Activated naive CD4-positive, alpha-beta T cell treated with anti-CD3 and anti-CD28 coated beads, Interleukin-2, amount 50 U/mL, for 72 hours (primary cell): ENCODE measurements at regions not wholly inside any gene's neighbourhood (a gene's known extent, or its start where the extent isn't known, plus 50 kb on each side); places are given as distances from the start of the nearest gene placed in this dataset.

Source experiments
- ATAC-seq, 2 donors: fragments of 150-1000 bp; cut with Tn5 transposase; 2 replicates each; pipeline ENCODE4 v1.10.0; 2021; ENCODE audit warnings: mild to moderate bottlenecking in 2 of 2, moderate library complexity in 2 of 2
- DNase-seq, 2 donors: peaks; one replicate each; pipeline ENCODE4 v3.0.0; 2021 to 2022; ENCODE audit warnings: low spot score in 2 of 2
- H3K27ac Mint-ChIP-seq, 2 donors: one replicate each; pipeline ENCODE4 v1.8.0; 2022; ENCODE audit warnings: mild to moderate bottlenecking in 2 of 2, mixed read lengths in 2 of 2
- H3K36me3 Mint-ChIP-seq, 2 donors: one replicate each; pipeline ENCODE4 v1.8.0; 2022; ENCODE audit warnings: mixed read lengths in 2 of 2
- H3K9me3 Mint-ChIP-seq, 2 donors: one replicate each; pipeline ENCODE4 v1.8.0; 2022; ENCODE audit warnings: mixed read lengths in 2 of 2

GRCh38 chr2:172196768-172197431 is 94.2 kb upstream of the DLX2 start:
- no peak overlapping the region for H3K27ac Mint-ChIP-seq
- H3K9me3 Mint-ChIP-seq = peaks cover 28 to 35% of the 10 kb centered on the region in 2 donors
- peaks cover 48 to 58% of the 10 kb centered on the region in 2 donors for H3K36me3 Mint-ChIP-seq
- ATAC-seq (peak; percentile 99), DNase-seq (peak; percentile 45 to 75)

DNA sequence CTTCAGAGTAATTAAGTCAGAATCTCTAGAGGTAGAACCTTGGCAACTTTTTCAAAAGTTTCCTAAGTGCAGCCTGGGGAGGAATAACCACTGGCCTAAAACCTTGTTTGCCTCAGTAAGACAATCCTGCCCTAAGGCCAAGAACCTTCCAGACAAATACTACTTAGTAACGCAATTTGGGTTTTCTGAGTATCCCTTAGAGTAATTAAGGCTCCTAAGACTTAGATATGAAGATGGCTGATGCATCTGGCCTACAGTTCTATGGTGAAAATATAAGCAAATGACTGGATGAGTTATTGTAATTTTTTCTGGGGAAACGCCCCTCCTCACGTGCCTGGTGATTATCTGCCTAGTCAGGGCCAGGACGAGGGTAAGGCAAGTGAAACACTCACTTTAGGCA is 95.7 kb upstream of the DLX2 start:
- Mint-ChIP-seq H3K27ac (no peak overlapping the region), H3K36me3 (peaks cover 37 to 48% of the 10 kb centered on the region in 2 donors), H3K9me3 (peaks cover 25 to 32% of the 10 kb centered on the region in 2 donors)
- ATAC-seq (no peak), DNase-seq (no peak)

GRCh38 chr2:172198908-172199307 is 96.2 kb upstream of the DLX2 start:
- H3K27ac Mint-ChIP-seq = no peak overlapping the region
- ATAC-seq = no peak
- peaks cover 21 to 26% of the 10 kb centered on the region in 2 donors for H3K9me3 Mint-ChIP-seq
- peaks cover 31 to 43% of the 10 kb centered on the region in 2 donors for H3K36me3 Mint-ChIP-seq
- no peak for DNase-seq

GRCh38 chr2:172200495-172201085 is 97.9 kb upstream of the DLX2 start:
- Mint-ChIP-seq H3K27ac (no peak overlapping the region), H3K9me3 (peaks cover 8 to 17% of the 10 kb centered on the region in 2 donors), H3K36me3 (peaks cover 18 to 26% of the 10 kb centered on the region in 2 donors)
- DNase-seq (peak in 1 of 2 donors; percentile 21), ATAC-seq (no peak)

DNA sequence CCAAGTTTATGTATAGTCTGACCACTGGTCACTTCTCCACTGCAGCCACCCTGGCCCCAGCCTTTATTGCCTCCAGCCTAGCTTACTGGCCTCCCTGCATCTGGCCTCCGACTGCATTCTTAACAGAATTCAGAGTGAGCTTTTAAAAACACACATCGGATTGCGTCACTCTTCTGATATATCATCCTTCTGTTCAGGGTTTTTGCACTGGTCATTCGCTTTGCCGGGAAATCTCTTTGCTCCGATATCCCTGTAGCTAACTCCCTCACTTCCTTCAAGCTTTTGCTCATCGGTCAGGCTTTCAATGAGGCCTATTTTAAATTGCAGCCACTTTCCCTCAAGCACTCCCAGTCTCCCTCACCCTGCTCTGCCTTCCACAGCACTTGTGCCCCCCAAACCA is 101.6 kb upstream of the DLX2 start:
- ATAC-seq (no peak), DNase-seq (no peak)
- Mint-ChIP-seq H3K9me3 (peaks cover 0 to 8% of the 10 kb centered on the region in 2 donors), H3K27ac (peak overlapping the region in 1 of 2 donors; percentile 10), H3K36me3 (peaks cover 7 to 9% of the 10 kb centered on the region in 2 donors)

GRCh38 chr2:172204762-172205161 is 102.1 kb upstream of the DLX2 start:
- H3K36me3 Mint-ChIP-seq = peaks cover 4 to 5% of the 10 kb centered on the region in 2 donors
- DNase-seq (no peak), ATAC-seq (no peak)
- peaks cover 0 to 4% of the 10 kb centered on the region in 2 donors for H3K9me3 Mint-ChIP-seq
- peak overlapping the region in 1 of 2 donors; percentile 1 for H3K27ac Mint-ChIP-seq

DNA sequence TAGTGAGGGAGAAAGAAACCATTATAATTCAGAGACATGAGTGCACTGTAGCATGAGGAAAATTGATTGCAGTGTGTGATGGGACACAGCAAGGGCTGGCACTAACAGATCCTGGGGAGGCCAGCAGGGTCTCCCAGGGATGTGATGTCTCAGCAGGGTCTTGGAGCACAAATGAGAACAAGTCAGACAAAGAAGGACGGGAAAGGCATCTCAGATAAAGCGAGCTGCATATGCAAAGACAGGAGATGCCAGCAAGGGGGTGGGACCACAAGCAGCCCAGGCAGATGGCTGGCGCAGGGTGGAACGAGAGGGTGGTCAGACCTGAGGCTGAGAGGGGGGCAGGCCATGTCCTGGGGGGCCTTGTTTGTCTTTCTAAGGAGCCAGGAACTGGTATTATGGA is 102.6 kb upstream of the DLX2 start:
- Mint-ChIP-seq H3K27ac (no peak overlapping the region), H3K36me3 (no peaks in the 10 kb centered on the region), H3K9me3 (no peaks in the 10 kb centered on the region)
- no peak for ATAC-seq
- DNase-seq = no peak

- H3K27ac Mint-ChIP-seq = no peak overlapping the region
- DNase-seq (no peak), ATAC-seq (no peak)
- no peaks in the 10 kb centered on the region for H3K9me3 Mint-ChIP-seq
- H3K36me3 Mint-ChIP-seq = no peaks in the 10 kb centered on the region
Observed at GRCh38 chr2:172207911-172208310, 105.2 kb upstream of the DLX2 start.

- Mint-ChIP-seq H3K36me3 (no peaks in the 10 kb centered on the region), H3K27ac (no peak overlapping the region), H3K9me3 (no peaks in the 10 kb centered on the region)
- no peak for ATAC-seq
- DNase-seq = no peak
Observed at GRCh38 chr2:172208791-172209325, 106.2 kb upstream of the DLX2 start.

DNA sequence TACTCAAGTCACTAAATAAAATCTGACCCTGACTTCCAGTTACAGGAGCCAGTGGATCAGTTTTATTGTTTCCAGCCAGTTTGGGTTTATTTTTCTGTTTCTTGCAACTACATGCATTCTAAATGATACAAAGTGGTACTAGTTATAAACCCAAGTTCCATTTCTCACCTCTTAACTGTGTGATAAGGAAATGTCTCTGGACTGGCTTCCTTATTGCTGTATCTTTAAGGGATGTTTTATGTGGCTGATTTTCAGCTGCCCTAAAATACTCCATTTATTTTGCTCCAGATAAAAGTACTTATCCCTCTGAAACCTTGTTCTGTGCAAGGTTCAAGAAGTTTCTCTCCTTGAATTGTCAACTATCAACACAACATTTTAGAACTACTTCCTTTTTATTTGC is 107.9 kb upstream of the DLX2 start:
- H3K27ac Mint-ChIP-seq = no peak overlapping the region
- ATAC-seq (no peak), DNase-seq (no peak)
- no peaks in the 10 kb centered on the region for H3K36me3 Mint-ChIP-seq
- no peaks in the 10 kb centered on the region for H3K9me3 Mint-ChIP-seq

- Mint-ChIP-seq H3K9me3 (no peaks in the 10 kb centered on the region), H3K27ac (no peak overlapping the region), H3K36me3 (no peaks in the 10 kb centered on the region)
- ATAC-seq = no peak
- DNase-seq = no peak
Observed at GRCh38 chr2:172211512-172211911, 108.8 kb upstream of the DLX2 start.

DNA sequence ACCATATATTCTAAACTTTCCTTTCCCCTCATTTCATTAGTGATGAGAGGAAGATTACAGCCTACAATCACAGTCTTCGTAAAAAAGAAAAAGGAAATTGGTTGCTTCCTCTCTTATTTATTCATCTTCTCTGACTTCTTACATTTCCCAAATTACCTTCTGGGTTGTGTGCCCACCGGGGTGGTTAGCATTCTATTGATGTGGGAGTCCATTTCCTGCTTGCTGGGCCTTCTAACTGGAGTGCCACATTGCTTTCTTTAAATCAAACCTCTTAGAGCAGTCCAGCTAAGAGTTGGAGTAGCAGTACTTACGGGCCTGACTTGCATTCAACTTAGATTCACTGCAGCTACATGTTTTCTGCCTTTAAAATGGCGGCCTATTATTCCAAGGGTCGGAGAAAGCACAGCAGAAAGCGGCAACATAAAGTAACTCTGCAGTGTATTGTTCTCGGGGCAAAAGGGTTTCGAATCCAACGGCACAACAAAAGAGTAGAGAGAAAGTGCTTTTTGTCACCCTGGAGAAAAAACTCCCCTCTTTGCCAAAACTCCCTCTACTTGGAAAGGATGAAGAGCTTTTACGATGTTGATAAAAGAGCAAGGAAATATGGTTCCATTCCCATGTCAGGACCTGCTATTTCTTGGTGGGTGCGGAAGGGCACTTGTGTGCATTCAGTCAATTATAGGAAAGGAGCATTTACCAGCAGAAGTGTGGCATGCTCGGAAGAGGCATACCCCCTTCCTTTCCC is 110.6 kb upstream of the DLX2 start:
- no peaks in the 10 kb centered on the region for H3K9me3 Mint-ChIP-seq
- no peak overlapping the region for H3K27ac Mint-ChIP-seq
- ATAC-seq = no peak
- no peaks in the 10 kb centered on the region for H3K36me3 Mint-ChIP-seq
- no peak for DNase-seq

- Mint-ChIP-seq H3K36me3 (no peaks in the 10 kb centered on the region), H3K9me3 (no peaks in the 10 kb centered on the region), H3K27ac (no peak overlapping the region)
- ATAC-seq = no peak
- no peak for DNase-seq
Observed at GRCh38 chr2:172214252-172214651, 111.6 kb upstream of the DLX2 start.

DNA sequence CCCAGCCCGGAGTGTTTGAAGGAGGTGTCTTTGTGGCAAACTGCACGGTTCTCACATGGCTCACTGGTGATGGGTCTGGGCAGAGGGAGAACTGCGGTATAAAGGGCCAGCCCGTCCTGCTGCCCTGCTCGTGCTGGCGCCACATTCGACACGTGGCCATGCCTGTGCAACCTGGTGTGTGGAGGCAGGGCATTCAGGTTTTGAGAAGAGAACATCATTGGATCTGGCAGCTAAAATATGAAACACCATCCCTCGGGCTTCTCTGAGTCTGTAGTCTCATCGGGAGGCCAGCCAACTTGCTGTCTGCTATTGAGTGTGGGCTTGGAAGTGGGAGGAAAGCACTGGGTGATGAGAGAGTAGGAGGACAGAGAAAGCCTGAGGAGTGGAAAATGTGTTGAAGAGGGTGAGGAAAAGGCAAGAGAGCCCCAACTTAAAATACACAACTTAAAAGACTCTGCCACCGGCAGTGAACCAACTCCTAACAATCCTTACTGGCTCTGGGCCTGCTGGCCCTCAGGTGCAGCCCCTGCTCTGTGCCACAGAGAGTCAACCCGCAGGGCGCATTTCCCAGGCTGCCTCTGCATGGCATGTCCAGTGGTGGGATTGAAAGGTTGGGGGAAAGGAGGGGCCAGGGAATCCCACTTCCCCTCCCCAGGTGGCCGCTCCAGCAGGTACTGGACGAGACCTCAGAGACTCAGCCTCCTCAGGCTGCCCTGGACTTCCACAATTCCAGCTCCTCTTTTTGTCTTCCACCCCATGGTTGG is 112.7 kb upstream of the DLX2 start:
- H3K36me3 Mint-ChIP-seq = no peaks in the 10 kb centered on the region

GRCh38 chr2:172215936-172216335 is 113.2 kb upstream of the DLX2 start:
- Mint-ChIP-seq H3K9me3 (no peaks in the 10 kb centered on the region), H3K27ac (no peak overlapping the region), H3K36me3 (no peaks in the 10 kb centered on the region)
- DNase-seq (no peak), ATAC-seq (no peak)

More for the DNA sequence above, 112.7 kb upstream of the DLX2 start:
- DNase-seq = no peak
- no peaks in the 10 kb centered on the region for H3K9me3 Mint-ChIP-seq
- no peak overlapping the region for H3K27ac Mint-ChIP-seq
- no peak for ATAC-seq

DNA sequence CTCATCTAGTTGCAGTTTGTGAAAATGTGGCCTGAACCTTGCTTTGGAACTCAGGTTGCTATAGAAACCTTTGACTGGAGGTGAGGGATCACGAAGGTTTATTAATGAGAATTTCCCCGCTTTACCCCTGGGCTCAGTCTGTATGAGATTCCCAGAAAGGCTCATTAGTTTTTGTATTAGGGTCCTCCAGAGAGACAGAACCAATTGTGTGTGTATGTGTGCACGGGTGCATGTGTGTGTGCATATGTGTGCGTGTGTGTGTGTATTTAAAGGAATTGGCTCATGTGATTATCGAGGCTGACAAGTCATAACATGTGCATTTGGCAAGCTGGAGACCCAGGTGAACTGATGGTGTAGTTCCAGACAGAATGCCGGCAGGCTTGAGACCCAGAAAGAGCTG is 113.8 kb upstream of the DLX2 start:
- no peaks in the 10 kb centered on the region for H3K9me3 Mint-ChIP-seq
- no peak for ATAC-seq
- no peaks in the 10 kb centered on the region for H3K36me3 Mint-ChIP-seq
- DNase-seq = no peak
- no peak overlapping the region for H3K27ac Mint-ChIP-seq

DNA sequence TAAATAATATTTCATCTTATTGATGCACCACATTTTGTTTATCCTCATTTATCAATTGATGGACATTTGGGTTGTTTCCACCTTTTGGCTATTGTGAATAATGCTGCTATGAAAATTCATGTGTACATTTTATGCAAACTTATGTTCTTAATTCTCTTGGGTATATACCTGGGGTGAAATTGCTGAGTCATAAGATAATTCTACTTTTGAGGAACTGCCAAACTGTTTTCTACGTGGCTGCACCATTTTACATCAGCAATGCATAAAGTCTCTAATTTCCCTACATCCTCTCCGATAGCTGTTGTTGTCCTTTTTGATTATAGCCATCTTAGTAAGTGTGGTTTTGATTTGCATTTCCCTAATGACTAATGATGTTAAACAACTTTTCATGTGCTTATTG is 116.5 kb upstream of the DLX2 start:
- Mint-ChIP-seq H3K27ac (no peak overlapping the region), H3K36me3 (no peaks in the 10 kb centered on the region), H3K9me3 (peaks cover 0 to 5% of the 10 kb centered on the region in 2 donors)
- DNase-seq (no peak), ATAC-seq (no peak)
